NCI-H2107 (cell line): ENCODE measurements at regions not wholly inside any gene's neighbourhood (a gene's known extent, or its start where the extent isn't known, plus 50 kb on each side); places are given as distances from the start of the nearest gene placed in this dataset.
"Not testable (repeated sequence)": the region's sequence is repeated elsewhere in the genome, so short reads cannot be mapped to it uniquely, and the experiment has no call there.

Experiments used
- DNase-seq: peaks from one replicate; lab custom pipeline; 2025; lab: John Stamatoyannopoulos, UW

DNA sequence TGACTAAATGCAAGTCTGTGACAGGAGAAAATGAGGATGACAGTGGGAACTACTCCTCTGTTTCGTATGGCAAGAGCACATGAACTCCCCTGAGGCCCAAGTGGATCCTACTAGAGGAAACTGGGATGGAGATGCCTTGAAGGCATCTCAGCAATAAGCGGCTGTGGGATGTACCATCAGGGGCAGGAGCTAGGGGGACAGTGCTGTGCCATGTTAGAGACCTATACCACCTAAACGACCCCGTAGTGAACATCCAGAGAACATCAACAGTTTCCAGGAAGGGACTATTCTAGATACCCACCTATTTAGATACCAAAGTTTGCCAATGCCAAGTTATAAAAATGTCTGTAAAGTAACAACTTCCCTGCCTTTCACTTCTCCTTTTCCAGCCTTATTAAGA, 860.8 kb upstream of the ACVR2A start:
- no peak for DNase-seq

DNA sequence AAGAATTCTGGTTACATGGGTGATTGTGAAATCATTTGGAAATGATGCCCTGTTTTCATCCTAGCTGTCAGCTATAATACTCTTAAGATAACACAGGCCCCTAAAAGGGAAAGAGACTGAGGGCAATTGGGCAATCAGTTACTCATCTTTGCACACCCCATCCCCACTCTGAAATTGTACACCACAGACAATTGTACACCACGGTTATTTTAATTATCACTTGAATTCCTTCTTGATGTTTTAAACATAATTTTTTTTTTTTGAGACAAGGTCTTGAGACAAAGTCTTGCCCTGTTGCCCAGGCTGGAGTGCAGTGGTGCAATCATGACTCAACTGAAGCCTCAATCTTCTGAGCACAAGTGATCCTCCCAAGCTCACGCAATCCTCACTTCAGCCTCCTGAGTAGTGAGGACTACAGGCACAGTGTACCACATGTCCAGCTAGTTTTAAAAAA, 862.4 kb upstream of the ACVR2A start:
- DNase-seq = no peak

DNA sequence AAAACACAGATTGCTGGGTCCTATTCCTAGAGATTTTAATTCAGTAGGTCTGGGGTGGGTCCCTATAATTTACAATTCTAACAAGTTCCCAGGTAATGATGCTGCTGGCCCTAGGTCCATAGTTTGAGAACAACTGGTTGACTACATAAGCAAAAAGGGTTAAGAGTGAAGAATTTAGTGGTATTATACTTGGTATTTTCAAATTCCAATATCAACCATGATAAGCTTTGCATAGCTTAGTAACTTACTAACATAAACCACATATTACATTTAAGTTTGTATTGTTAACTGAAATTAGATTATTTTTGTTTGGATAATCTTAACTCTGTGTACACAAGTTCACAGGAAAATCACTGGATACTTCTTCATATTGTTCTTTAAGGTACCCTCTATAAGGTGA, 862.9 kb upstream of the ACVR2A start:
- DNase-seq = no peak

DNA sequence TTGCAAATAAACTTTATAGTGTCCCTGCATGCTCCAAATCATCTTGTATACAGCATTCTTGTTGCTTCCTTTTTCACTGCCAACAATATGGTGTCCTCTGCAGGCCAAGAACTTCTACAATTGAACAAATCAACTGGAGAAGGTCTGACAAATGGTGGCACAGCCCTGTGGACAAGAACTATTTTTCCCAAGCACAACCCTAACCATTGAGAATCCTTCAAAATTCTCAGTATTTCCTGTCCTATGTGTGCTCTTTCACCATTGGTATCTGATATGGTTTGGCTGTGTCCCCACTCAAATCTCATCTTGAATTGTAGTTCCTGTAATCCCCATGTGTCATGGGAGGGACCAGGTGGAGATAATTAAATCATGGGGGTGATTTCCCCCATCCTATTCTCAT, 865.1 kb upstream of the ACVR2A start:
- no peak for DNase-seq

DNA sequence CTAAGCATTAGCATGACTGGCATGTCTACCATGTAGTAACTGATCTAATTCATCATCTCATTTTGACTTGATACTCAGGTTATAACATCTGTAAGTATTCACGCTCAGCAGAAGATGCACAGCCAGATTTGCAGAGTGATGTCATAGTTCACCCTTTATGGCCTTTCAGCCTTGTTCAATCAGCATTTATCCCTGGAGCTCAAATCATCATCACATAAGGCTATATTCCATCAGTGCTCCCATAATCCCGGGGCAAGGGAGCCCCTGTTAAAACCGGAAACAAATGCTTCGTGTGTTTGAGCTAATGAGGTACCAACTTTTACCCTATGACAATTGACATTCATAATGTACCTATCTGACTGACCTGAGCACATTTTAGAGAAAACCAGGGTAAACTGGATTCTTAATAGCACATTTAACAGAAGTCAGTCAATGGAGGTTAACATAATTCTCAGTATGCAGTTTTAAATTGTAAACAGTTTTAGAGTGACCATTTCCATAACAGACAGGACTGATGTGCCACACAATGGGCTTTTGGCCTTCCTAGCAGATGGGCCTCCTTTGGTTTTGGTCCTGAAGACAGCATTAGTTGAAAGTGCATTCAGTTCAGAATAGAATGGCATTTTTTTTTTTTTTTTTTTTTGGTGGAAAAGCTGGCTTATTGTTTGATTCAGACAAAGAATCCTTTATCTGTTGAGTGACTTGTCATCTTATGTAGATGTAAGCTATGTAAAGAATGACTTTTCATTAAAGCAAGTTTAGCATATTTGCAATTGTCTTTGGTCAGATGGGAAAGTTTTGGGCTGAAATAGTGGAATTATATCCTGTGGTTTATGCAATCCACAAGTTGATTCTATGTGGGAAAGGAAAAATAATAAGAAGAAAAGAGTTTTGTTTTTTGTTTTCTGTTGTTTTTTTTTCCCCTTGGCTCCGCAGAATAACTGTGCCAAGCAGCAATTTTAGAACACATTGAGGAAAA, 866.0 kb upstream of the ACVR2A start:
- no peak for DNase-seq

DNA sequence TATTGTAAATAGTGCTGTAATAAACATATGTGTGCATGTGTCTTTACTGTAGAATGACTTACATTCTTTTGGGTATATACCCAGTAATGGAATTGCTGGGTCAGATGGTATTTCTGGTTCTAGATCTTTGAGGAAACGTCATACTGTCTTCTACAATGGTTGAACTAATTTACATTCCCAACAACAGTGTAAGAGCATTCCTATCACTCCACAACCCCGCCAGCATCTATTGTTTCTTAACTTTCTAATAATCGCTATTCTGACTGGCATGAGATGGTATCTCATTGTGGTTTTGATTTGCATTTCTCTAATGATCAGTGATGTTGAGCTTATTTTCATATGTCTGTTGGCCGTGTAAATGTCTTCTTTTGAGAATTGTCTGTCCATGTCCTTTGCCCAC, 873.8 kb upstream of the ACVR2A start:
- DNase-seq = not testable (repeated sequence)

DNA sequence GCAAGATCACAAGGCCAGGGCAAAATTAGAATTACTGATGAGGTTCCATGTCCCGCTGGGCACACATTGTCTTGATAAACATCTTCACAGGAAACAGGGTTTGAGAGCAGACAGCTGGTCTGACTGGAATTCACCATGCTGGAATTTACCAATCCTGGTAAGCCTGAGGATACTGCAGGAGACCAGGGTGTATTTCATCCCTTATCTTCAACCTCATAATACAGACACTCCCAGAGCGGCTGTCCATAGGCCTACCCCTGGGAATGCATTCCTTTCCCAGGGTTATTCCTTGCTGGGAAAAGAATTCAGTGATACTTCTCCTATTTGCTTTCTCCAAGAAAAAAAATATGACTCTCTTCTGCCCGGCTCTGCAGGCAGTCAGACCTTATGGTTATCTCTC, 875.1 kb upstream of the ACVR2A start:
- not testable (repeated sequence) for DNase-seq

DNA sequence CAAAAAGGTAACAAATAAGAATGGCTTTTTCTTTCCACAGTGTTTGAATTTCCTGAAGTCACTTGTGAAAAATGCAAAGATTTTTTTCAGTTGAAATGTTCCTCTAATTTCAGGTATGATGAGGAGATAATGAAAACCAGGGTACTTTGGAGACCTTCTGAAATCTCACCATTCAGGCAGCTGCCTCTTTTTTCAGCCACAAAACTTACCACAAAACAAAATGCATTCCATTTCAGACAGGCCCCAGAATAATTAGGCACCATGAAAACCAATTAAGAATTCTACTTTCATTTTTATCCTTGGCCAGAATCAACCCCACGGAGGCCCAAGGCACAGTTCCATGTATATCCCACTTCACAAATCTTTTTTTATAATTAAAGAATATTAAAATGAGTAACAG, 880.3 kb upstream of the ACVR2A start:
- DNase-seq = no peak

DNA sequence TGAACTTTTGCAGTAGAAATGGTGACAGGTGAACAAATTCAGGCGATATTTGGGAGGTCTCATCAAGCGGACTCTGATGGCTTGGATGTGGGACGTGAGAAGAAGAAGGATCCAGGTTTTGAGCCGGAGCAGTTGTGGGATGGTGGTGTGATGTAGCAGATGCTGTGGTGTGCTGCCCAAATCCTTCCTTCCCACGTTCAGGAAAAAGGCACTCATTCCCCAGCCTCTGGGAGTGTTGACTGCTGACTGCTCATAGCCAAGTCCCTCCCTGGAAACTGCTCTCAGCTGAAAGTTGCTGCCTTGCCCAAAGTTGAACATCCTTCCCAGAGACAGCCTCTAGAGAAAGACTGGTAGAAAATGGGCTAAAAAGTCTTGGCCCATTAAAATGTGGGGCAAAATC, 890.3 kb upstream of the ACVR2A start:
- no peak for DNase-seq

DNA sequence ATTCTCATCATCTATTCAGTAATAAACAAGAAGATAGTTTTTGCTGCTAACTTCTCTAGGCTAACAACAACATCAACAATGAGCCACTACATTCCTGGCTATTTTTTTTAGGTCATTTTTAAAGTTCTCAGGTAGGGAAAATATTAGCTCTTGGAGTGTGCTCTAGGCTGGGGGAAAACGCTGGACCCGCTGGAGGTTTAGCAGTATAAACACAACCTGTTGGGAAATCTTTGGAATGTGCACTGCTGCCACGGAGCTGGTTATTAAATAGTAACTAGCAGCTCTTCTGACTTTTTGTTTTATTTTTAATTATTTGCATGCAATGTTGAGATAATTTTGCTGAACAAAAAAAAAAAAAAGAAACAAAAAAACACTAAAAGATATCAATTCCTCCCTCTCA, 892.1 kb upstream of the ACVR2A start:
- no peak for DNase-seq

DNA sequence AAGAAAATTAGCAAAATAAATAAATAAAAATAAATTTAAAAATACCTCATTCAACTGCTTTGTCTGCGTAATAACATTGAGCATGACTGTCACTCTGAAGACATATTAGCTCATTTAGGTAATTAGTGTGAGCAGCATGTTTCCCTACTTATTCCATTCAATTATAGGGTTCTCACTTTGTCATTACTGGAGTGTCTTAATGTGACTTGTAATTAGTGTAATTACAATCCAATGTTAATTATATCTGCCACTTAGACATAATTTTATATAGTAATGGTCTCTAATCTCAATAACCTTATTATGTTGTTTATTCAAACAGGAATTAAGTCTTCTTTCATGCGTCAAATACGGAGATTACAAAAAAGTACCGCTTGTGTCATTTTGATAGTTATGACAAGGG, 893.9 kb upstream of the ACVR2A start:
- DNase-seq = no peak

DNA sequence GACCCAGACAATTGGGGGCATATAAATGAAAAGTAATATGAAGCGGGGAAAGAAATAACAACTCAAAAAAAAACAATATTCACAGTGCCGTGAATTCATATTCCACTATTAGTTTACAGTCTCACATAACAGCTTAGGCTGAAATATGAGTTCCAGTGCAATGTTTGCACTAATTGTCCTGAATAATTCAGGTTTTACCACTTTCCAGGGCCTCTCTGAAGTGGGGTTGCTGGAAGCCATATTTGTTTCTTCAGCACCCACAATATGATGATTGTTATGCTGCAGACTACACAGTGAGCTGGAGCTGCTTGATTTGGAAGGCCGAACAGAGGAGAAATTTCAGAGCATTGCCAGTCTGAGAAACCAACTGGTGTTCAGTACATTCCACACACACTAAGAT, 894.5 kb upstream of the ACVR2A start:
- DNase-seq = no peak

DNA sequence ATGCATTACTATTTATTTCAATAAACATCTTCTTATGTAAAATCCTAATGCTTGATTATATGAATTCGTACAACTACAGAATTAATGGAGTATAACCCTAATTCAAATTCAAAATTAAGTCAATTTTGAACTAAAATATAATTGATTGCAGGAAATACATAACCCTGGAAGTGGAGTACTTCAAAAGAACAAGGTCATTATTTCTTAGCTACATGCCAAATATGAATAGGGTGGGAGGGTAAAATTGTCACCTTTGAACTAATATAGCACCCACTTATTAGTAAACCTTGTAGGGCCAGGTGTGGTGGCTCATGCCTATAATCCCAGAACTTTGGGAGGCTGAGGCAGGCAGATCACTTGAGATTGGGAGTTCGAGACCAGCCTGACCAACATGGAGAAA, 895.4 kb upstream of the ACVR2A start:
- DNase-seq = no peak

DNA sequence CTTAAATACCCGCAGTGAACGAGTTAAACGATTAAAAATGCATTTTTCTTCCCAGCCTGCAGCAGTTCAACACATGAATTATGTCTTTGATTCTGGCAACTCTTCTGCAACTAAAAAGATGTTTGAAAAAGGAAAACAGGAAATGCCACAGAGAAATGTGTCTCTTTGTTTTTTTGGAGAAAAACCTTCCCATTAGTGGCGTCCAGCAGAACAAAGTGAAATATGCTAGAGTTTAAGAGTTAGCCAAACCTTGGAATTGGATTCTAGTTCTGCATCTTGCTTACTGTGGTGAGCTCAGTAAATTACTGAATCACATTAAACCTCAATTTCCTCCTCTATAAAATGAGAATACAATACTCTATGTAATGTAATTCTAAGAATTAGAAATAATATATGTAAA, 900.2 kb upstream of the ACVR2A start:
- DNase-seq = no peak

DNA sequence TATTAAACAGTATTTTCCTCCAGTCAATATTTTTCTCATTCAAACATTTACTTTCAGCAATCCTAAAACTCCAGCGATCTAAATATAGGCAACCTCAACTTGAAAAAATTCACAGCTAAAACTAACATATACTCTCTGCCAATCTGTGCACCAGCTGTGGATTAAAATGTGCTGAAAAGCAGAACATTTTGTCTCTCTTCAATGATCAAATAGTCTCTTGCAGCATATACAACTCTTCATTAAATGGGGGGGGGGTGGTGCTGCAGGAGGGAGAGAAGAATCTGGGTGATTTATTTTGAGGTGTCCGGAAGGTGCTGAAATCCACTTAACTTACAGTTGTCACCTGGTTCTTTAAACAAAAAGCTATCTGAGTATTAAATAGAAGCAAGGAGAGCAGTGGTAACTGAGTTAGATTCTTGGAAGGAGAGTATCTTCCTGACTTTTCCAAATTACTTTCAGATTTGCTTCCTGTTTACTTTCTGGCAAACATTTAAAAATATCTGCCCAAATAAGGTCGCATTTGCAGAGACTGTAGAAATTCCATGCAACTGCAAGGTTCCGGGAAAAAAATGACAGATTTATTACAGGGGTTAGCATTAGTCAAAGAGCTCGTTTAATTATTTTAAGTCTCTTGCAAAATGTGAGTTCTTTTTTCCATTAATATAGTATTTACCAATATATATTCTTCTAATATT, 904.7 kb upstream of the ACVR2A start:
- no peak for DNase-seq

DNA sequence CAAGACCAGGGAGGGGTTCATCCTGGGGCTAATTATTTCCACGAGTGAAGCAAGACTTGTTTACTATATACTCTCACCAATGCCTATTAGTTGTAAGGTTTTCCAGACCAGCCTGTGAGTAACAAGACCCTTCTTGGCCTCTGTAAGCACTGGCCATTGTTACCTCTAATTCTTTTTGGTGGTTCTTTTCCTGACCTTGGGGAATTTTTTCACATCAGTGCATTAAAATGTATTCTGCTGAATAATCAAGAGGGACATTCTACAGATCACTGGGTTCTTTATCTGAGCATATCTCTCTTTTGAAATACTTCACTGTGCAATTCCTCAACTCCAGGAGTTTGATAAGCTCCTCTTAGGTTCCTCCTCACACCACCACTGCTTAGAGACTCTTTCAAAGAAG, 909.9 kb upstream of the ACVR2A start:
- DNase-seq = no peak

DNA sequence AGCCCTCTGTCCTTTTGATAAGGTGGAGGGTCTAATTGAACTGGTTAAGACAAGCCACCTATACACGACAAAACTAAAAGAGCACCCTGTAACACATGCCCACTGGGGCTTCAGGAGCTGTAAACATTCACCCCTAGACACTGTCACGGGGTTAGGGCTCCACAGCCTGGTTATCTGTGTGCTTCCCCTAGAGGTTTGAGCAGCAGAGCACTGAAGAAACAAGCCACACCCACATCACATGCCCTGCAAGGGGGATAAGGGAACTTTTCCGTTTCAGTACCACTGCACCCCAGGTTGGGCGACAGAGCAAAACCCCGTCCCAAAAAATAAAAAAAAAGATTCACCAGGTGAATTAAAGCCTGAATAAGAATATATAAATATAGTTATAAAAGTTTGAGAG, 913.7 kb upstream of the ACVR2A start:
- no peak for DNase-seq

DNA sequence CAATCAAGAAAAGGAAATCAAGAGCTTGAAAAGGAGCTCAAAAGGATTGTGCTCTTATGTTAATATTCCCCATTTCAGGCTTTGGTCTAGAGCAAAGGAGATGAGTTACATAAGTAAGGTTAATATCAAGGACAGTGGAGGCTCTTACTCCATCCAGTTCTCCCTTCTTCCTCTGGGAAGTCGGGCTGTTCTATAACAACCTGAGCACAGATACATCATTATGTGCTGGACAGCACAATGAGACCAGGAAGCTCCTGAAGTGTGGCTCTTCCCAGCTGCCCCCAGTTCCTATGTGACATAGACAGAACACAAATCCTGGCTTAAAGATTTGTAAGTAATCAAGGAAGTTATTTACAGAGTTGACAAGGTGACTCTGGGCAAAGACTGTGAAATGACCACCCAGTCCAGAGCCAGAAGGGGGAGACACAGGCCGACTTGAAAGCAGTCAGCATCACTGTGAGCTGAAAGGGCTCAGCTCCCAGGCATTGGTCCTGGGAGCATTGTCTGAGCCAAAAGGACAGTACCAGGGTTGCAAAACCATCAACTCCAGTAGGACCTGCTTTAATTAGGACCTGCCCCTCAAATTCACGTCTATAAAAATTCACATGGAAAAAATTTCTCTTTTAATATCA, 917.6 kb upstream of the ACVR2A start:
- DNase-seq = no peak

DNA sequence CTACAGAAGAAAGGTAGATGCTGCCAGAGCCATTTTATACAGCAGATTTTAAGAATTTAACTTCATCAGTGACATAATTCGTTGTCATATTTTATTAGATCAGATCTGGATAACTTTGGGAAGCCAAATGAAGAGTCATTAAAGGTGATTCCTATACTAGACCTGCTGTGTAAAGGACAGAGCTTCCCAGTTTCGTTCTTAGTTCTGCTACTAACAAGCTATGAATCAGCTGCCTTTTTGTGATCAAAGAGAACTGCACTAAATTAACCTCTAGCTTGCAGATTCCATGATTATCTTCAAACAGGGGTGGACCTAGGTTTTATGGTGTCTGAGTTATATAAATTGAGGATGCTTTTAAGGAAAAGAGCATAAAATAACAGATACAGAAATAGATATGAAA, 926.5 kb upstream of the ACVR2A start:
- DNase-seq = no peak

DNA sequence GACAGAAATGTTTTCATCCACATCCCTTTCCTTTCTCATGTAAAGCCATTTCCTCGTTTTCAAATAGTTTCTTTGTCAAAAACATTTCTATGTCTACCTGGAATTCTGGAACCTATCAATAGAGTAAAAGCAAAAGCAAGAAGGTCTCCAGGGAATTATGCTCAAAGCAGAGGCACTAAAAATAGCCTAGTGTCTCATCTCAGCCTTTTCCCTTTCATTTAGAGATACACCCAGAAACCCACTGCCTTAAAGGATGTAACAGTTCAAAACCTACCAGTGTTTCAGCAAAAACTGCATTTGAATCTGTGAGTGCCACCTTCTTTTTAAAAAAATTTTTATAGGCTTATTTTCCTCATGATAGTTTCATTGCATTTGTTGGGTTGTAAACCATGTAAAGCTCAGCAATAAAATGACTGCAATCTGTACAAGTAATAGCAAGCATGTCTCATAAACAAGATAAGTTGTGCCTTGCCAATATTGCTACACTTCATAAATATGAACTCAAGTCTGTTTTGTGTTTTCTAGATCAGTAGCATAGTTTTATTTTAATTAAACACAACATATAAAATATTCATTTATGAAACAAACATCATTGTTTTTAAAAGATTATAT, 927.3 kb upstream of the ACVR2A start:
- DNase-seq = no peak

DNA sequence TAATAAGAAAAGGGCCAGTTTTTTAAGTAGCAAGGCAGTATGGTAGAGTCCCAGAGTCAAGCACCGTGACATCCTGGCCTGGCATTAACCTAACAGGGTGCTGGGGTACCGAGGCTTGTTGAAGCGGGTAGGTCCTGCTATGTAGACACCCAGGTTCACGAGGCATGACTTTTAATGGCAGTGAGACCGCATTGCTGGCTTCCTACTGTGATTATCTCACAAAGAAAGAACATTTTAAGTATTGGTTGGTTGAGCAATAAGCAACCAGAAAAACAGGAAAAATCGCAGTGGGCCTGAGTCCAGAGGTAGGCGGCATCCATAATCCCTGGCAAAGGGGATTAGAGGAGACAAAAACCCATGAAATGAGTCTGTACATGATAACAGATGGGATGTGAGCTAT, 927.9 kb upstream of the ACVR2A start:
- no peak for DNase-seq

DNA sequence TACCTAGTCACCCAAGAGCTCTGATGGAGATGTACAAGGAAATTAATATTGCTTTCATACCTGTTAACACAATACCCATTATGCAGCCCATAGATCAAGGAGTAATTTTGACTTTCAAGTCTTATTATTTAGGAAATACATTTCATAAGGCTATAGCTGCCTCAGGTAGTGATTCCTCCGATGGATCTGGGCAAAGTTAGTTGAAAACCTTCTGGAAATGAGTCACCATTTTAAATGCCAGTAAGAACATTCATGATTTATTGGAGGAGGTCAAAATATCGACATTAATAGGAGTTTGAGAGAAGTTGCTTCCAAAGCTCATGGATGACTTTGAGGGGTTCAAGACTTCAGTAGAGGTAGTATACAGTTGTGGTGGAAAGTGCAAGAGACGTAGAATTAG, 931.4 kb upstream of the ACVR2A start:
- no peak for DNase-seq

DNA sequence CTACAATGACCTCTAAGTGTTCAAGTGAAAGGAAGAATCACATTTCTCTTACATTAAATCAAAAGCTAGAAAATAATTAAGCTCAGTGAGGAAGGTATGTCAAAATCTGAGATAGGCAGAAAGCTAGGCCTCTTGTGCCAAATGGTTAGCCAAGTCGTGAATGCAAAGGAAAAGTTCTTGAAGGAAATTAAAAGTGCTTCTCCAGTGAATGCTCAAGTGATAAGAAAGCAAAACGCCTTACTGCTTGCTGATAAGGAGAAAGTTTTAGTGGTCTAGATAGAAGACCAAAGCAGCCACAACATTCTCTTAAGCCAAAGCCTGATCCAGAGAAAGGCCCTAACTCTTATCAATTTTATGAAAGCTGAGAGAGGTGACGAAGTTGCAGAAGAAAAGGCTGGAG, 932.3 kb upstream of the ACVR2A start:
- no peak for DNase-seq
